Heart left ventricle (tissue), 13 donors: ENCODE measurements at regions not wholly inside any gene's neighbourhood (a gene's known extent, or its start where the extent isn't known, plus 50 kb on each side); places are given as distances from the start of the nearest gene placed in this dataset.

Experiments used
- CTCF ChIP-seq, 12 donors: fragments of 200-600 bp; sonication (generic) in 4 of 12; IDR thresholded peaks; one replicate each; pipeline versions ENCODE4 v1.5.0 to v1.8.0; 2018 to 2022; ENCODE audit warnings: antibody characterized with exemption in 12 of 12, mild to moderate bottlenecking in 5 of 12
- POLR2A ChIP-seq, 2 donors: fragments of 450-650 bp; IDR thresholded peaks; one replicate each; pipeline ENCODE4 v1.6.1; 2017; ENCODE audit warnings: antibody characterized with exemption in 2 of 2, mild to moderate bottlenecking in 2 of 2, moderate library complexity in 2 of 2
- donor health status: ischemic (EF 13 %, LVEDD 7.1; RV severe dilation, severe dysfunction).
- donor health status: DM: no; HTN: yes; CAD: no.
- donor health status: DM: no; HTN: no; CAD: no.
- donor health status: ischemic (EF 25% LVEDD 6.9; RV normal size, moderate dysfunction).
- donor health status: ischemic (EF 25% LVEDD 5.7; RV mildly dilated, moderate dysfunction).
- donor health status: ischemic (EF 35%, LVEDD 5.7; RV mildly dilated, moderate dysfunction).
- donor health status: nonischemic (EF 11% LVEDD 7.7; RV severe dilation, severe dysfunction).
- donor health status: DM: yes; HTN: yes; CAD: no.
- donor health status: PGD.
- donor health status: ischemic (EF 29% LVEDD 5.4; RV normal size, mild dysfunction).
- donor health status: nonischemic (EF 23%, LVEDD 6.1; RV moderate dilation, normal function).

GRCh38 chr1:109824349-109825115 lies 60.8 kb upstream of the EPS8L3 start:
- TF ChIP-seq CTCF (IDR thresholded peaks at IDR 0.05) (no peak), POLR2A (IDR thresholded peaks at IDR 0.05) (no peak)
